Chondrocyte (in vitro differentiated cells): ENCODE measurements at regions not wholly inside any gene's neighbourhood (a gene's known extent, or its start where the extent isn't known, plus 50 kb on each side); places are given as distances from the start of the nearest gene placed in this dataset.

Experiments used
- DNase-seq: peaks from one replicate; pipeline ENCODE4 v3.0.0; 2021; ENCODE audit warnings: mixed read lengths, low spot score
- H3K27ac Mint-ChIP-seq: one replicate; pipeline ENCODE4 v1.8.0; 2021; ENCODE audit warnings: mild to moderate bottlenecking, moderate library complexity, mixed read lengths; ENCODE audit not compliant: unreplicated experiment
- H3K27me3 Mint-ChIP-seq: 2 replicates; pipeline ENCODE4 v1.8.0; 2021; ENCODE audit warnings: low read depth, mixed read lengths
- H3K36me3 Mint-ChIP-seq: 2 replicates; pipeline ENCODE4 v1.8.0; 2021; ENCODE audit warnings: low read depth, mixed read lengths
- H3K4me1 Mint-ChIP-seq: 2 replicates; pipeline ENCODE4 v1.8.0; 2021; ENCODE audit warnings: low read depth, mild to moderate bottlenecking, mixed read lengths
- H3K4me3 Mint-ChIP-seq: one replicate; pipeline ENCODE4 v1.8.0; 2021; ENCODE audit warnings: mild to moderate bottlenecking, moderate library complexity, mixed read lengths; ENCODE audit not compliant: unreplicated experiment
- H3K9me3 Mint-ChIP-seq: 2 replicates; pipeline ENCODE4 v1.8.0; 2021; ENCODE audit warnings: low read depth, mixed read lengths
- TF ChIP-seq, protein P1 (sequence below): fragments of 200-600 bp; sonication (generic); IDR thresholded peaks from 2 replicates; pipeline ENCODE4 v1.5.0; 2021; ENCODE audit warnings: antibody characterized with exemption, mild to moderate bottlenecking, moderate library complexity

DNA sequence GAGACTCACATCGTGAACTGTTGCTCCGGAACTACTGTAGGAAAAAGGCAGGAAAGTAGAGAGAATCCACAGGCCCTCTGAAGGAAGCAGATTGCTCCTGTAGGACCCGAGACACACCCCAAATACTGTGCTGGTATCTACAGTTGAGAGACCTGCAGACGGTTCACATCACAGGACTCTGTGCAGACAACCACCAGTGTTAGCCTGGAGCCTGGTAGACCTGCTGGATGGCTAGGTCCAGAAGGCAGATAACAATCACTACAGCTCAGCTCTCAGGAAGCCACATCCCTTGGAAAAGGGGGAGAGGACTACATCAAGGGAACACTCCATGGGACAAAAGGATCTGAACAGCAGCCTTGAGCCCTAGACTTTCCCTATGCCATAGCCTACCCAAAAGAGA is 311.8 kb upstream of the PRKCQ start:
- no peaks in the 10 kb centered on the region for H3K36me3 Mint-ChIP-seq
- TF ChIP-seq, protein P1, sequence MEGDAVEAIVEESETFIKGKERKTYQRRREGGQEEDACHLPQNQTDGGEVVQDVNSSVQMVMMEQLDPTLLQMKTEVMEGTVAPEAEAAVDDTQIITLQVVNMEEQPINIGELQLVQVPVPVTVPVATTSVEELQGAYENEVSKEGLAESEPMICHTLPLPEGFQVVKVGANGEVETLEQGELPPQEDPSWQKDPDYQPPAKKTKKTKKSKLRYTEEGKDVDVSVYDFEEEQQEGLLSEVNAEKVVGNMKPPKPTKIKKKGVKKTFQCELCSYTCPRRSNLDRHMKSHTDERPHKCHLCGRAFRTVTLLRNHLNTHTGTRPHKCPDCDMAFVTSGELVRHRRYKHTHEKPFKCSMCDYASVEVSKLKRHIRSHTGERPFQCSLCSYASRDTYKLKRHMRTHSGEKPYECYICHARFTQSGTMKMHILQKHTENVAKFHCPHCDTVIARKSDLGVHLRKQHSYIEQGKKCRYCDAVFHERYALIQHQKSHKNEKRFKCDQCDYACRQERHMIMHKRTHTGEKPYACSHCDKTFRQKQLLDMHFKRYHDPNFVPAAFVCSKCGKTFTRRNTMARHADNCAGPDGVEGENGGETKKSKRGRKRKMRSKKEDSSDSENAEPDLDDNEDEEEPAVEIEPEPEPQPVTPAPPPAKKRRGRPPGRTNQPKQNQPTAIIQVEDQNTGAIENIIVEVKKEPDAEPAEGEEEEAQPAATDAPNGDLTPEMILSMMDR = no peak
- H3K4me1 Mint-ChIP-seq = no peaks in the 10 kb centered on the region
- no peak for DNase-seq
- no peak overlapping the region for H3K4me3 Mint-ChIP-seq
- no peak overlapping the region for H3K27ac Mint-ChIP-seq
- H3K27me3 Mint-ChIP-seq = no peaks in the 10 kb centered on the region
- no peaks in the 10 kb centered on the region for H3K9me3 Mint-ChIP-seq

DNA sequence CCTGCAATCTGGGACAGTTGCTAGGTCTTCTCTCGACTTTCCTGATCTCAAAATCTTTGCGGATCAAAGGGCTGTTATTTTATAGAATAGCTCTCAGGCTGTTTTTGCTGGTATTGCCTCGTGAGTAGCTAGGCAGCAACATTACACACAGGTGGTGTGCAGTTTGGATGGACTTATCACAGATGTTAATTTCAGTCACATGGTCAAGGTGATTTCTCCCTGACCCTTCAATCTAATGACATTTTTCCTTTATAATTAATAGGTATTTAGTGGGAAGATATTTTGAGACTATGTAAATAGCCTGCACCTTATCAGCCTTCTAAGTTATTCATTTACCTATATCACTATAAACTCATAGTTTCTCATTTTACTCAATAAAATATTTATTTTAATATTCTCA is 309.6 kb upstream of the PRKCQ start:
- no peak for DNase-seq
- H3K36me3 Mint-ChIP-seq = no peaks in the 10 kb centered on the region
- no peak overlapping the region for H3K27ac Mint-ChIP-seq
- no peaks in the 10 kb centered on the region for H3K27me3 Mint-ChIP-seq
- TF ChIP-seq, protein P1 = no peak
- H3K4me3 Mint-ChIP-seq = no peak overlapping the region
- H3K9me3 Mint-ChIP-seq = no peaks in the 10 kb centered on the region
- no peaks in the 10 kb centered on the region for H3K4me1 Mint-ChIP-seq

DNA sequence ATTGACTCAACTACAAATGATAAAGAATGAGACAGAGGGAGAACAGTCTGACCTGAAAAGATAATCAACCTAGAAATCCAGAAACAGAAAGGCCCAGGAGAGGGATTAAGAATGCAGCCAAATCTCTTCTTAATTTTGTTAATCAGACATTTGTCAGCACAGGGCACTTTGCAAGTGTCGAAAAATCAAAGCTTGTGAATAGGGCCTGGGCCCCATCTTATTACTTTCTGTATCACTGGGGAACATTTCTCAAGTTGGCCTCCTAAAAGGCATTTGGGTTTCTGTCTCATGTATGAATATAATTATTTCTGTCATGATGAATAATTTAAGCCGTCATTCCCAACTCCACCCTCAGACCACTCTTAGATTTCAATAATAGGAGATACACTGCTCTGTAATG is 308.4 kb upstream of the PRKCQ start:
- Mint-ChIP-seq H3K36me3 (no peaks in the 10 kb centered on the region), H3K4me1 (no peaks in the 10 kb centered on the region), H3K4me3 (no peak overlapping the region), H3K27ac (no peak overlapping the region), H3K27me3 (no peaks in the 10 kb centered on the region), H3K9me3 (no peaks in the 10 kb centered on the region)
- DNase-seq = no peak
- TF ChIP-seq, protein P1 = no peak

DNA sequence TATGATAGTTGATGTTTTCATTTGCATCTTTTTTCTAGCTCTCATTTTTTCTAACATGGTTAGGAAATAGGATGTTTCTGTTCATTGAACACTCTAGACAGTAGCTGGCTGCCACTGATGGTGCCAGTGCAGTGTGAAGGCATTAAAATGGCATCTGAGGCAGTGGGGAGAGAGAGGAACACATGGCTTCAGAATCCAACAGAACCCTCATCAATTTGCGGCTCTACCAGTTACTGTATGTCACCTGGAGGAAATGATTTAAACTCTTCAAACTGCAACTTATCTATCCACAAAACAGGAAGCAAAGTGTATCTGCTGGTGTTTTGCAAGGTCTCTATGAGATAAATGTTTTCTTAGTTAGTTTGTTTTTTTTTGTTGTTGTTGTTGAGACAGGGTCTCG is 305.2 kb upstream of the PRKCQ start:
- no peak overlapping the region for H3K27ac Mint-ChIP-seq

DNA sequence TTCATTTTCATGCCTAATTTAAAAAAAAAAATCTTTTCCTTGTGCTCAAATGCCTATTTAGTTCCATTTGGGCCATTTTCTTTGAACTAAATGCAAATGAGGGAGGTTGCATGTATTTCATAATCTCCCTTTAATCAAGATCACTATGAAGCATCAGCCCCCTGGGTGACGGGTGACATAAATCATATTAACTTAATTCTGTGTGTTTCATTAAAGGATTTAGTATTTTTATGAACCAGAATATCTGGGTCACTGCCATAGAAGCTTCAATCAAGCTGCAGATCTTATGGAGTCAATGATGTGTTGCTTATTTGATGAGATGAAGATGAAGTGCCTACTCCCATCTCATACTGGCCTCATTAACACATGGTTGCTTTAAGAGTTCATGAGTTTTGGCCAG is 301.9 kb upstream of the PRKCQ start:
- Mint-ChIP-seq H3K36me3 (no peaks in the 10 kb centered on the region), H3K27me3 (peaks cover 11% of the 10 kb centered on the region)
- no peak for DNase-seq

More for the DNA sequence above, 305.2 kb upstream of the PRKCQ start:
- TF ChIP-seq, protein P1 = no peak
- peaks cover 3% of the 10 kb centered on the region for H3K27me3 Mint-ChIP-seq
- no peaks in the 10 kb centered on the region for H3K4me1 Mint-ChIP-seq
- no peaks in the 10 kb centered on the region for H3K36me3 Mint-ChIP-seq
- DNase-seq = no peak
- H3K9me3 Mint-ChIP-seq = no peaks in the 10 kb centered on the region
- H3K4me3 Mint-ChIP-seq = no peak overlapping the region

More for the DNA sequence above, 301.9 kb upstream of the PRKCQ start:
- TF ChIP-seq, protein P1 = no peak
- no peak overlapping the region for H3K4me3 Mint-ChIP-seq
- H3K9me3 Mint-ChIP-seq = no peaks in the 10 kb centered on the region
- no peak overlapping the region for H3K27ac Mint-ChIP-seq
- no peaks in the 10 kb centered on the region for H3K4me1 Mint-ChIP-seq
